ENCODE measurements at regions not wholly inside any gene's neighbourhood (a gene's known extent, or its start where the extent isn't known, plus 50 kb on each side); places are given as distances from the start of the nearest gene placed in this dataset.

DNA sequence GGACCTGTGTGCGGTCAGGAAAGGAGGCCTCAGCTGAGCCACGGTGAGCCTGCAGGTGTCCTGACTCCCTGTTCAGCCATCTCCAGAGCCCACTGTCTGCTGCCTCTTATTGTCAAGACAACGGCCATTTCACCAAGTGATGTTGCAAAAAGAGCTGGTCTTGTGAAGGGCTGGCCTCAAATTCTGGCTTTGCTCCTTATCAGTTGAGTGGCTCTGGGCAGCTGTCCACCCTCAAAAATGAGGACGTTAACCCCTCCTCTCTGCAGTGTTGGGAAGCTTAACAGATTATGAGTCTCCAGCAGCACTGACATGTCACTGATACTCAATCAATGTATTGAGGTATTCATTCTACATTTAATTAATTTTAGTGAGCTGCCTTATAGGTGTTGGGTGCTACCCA, 171.1 kb upstream of the TOX3 start:
- no peak overlapping the region for H3K4me3 ChIP-seq (replicated peaks in 1 of 2; ENCODE audit: low read depth in 2 of 2, low read length in 2 of 2)
- TF ChIP-seq, protein P1, sequence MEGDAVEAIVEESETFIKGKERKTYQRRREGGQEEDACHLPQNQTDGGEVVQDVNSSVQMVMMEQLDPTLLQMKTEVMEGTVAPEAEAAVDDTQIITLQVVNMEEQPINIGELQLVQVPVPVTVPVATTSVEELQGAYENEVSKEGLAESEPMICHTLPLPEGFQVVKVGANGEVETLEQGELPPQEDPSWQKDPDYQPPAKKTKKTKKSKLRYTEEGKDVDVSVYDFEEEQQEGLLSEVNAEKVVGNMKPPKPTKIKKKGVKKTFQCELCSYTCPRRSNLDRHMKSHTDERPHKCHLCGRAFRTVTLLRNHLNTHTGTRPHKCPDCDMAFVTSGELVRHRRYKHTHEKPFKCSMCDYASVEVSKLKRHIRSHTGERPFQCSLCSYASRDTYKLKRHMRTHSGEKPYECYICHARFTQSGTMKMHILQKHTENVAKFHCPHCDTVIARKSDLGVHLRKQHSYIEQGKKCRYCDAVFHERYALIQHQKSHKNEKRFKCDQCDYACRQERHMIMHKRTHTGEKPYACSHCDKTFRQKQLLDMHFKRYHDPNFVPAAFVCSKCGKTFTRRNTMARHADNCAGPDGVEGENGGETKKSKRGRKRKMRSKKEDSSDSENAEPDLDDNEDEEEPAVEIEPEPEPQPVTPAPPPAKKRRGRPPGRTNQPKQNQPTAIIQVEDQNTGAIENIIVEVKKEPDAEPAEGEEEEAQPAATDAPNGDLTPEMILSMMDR (IDR thresholded peaks at IDR 0.05; ENCODE audit: low read depth, low read length): no peak
- DNase-seq (ENCODE audit: low read depth in 2 of 2): no peak

DNA sequence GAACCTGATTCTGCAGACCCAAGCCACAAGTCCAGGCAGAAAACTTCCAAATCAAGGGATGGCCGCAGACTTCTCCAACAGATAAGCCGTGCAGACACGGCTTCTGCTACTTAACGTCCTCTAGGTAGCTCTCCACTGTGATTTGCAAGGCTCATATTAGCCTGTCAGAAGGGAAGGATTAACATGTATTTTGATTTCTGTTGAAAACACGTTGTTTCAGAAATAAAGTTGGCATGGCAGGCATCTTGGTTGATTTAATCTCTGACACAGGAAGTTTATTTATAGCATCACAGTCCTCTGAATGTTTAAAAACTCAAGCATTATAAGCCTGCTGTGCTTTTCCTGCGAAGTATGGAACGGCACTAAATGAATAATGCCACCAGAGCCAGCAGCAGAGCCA, 166.8 kb upstream of the TOX3 start:
- TF ChIP-seq, protein P1 (IDR thresholded peaks at IDR 0.05; ENCODE audit: low read depth, low read length): no peak
- DNase-seq (ENCODE audit: low read depth in 2 of 2): no peak
- H3K4me3 ChIP-seq (replicated peaks in 1 of 2; ENCODE audit: low read depth in 2 of 2, low read length in 2 of 2): no peak overlapping the region

DNA sequence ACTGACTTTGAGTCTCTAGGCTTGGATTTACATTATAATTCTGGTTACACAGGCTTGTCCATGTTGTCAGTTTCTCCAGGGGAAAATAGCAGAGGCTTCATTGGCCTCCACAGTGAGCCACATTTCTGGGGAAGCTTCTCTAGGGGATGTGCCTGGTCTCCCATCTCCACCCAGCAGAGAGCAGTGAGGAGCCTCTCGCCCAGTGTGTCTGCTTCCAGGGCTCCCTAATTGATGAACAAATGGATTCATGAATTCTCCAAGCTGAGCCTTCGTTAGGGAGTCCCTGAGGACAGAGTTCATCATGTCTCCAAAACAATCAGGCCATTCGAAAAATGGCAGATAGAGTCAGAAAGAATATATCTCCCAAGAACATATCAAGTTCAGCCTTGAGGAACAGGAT, 162.4 kb upstream of the TOX3 start:
- DNase-seq (ENCODE audit: low read depth in 2 of 2): no peak
- TF ChIP-seq, protein P1 (IDR thresholded peaks at IDR 0.05; ENCODE audit: low read depth, low read length): no peak

DNA sequence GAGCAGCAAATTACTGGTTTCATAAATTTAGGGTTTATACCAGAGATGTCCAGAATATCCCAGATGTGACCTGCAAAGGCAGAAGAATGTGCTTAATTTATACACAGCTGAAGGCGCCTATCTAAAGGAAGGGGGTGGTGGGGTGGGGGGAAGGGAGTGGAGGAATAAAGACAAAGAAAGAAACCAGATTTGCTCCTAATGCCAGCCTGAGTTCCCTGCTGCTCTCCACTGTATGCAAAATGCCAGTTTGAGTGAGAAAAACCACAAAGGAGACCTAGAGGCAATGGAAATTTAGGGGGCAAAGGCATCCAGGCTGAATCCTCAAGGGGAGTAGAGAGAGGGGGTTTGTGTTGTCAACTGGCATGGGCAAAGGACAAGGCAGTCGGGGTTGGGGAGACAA, 161.5 kb upstream of the TOX3 start:
- TF ChIP-seq, protein P1 (IDR thresholded peaks at IDR 0.05; ENCODE audit: low read depth, low read length): no peak
- no peak for DNase-seq (ENCODE audit: low read depth in 2 of 2)
- H3K4me3 ChIP-seq (replicated peaks in 1 of 2; ENCODE audit: low read depth in 2 of 2, low read length in 2 of 2): no peak overlapping the region

More for the DNA sequence above, 162.4 kb upstream of the TOX3 start:
- no peak overlapping the region for H3K4me3 ChIP-seq (replicated peaks in 1 of 2; ENCODE audit: low read depth in 2 of 2, low read length in 2 of 2)

DNA sequence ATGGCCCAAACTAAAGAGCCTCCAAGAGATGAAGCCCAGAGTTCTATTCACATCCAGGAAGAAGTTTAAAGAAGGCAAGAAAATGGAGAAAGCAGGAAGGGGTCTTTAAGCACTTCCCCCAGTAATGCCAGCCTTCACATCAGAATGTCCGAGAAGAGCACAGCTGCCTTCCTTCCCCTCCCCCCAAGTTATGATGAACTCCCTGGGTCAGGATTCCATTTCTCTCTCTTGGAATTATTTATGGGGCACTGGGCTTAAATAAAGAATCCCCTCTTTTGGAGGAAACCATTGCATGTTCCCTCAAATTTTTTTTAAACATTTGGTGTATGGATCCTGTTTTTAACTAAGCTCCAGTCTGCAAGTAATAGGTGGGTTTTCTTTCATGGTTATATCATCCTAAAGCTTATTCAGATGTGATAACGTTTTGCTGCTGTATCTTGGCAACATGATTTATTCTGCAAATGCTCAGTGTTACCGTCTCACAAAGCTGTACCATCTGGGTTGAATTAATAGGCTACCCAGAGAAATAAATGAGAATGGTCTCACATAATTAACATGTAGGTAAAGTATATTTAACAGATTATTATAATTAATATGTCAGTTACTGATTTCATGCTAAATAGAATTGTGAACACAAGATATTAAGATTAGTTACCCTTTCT, 160.9 kb upstream of the TOX3 start:
- TF ChIP-seq, protein P1 (IDR thresholded peaks at IDR 0.05; ENCODE audit: low read depth, low read length): no peak
- no peak overlapping the region for H3K4me3 ChIP-seq (replicated peaks in 1 of 2; ENCODE audit: low read depth in 2 of 2, low read length in 2 of 2)
- DNase-seq (ENCODE audit: low read depth in 2 of 2): no peak

DNA sequence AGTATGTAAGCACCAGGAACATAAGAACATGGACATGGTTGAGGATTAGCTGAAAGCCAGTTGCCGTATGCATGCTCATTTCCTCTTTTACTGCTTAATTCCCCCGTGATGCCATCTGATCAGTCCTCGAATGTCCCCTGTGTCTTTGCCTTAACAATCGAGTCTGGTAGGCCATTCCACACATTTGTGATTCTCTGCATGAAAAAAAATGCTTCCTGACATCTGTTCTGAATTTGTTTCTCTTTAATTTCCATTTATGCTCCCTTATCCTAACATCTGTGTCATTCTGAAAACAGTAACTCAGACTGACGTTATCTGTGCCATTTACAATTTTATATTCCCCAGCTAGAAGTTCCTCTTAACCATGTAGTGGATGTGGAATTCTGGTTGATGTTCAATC, 158.2 kb upstream of the TOX3 start:
- DNase-seq (ENCODE audit: low read depth in 2 of 2): no peak
- no peak overlapping the region for H3K4me3 ChIP-seq (replicated peaks in 1 of 2; ENCODE audit: low read depth in 2 of 2, low read length in 2 of 2)
- TF ChIP-seq, protein P1 (IDR thresholded peaks at IDR 0.05; ENCODE audit: low read depth, low read length): no peak

DNA sequence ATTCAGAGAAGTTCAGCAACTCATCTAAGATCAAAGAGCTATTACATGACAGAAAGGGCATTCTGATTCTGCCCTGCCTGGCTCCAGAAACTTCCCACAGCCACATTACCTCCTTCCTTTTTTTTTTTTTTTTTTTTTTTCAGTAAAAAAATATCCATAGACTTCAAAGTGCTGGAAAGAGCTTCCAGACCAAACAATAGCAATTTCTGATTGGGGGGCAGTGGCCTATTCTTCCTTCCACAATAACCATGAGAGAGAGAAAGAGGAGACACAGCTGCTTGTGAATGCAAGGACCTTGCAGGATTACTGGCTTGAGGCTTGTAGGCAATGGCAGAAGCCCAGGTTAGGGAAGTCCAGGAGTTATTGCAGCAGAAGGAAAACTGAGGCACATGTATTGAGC, 151.0 kb upstream of the TOX3 start:
- no peak for DNase-seq (ENCODE audit: low read depth in 2 of 2)
- H3K4me3 ChIP-seq (replicated peaks in 1 of 2; ENCODE audit: low read depth in 2 of 2, low read length in 2 of 2): no peak overlapping the region
- TF ChIP-seq, protein P1 (IDR thresholded peaks at IDR 0.05; ENCODE audit: low read depth, low read length): no peak

All from cardiac fibroblast (primary cell).